ENCODE measurements at regions not wholly inside any gene's neighbourhood (a gene's known extent, or its start where the extent isn't known, plus 50 kb on each side); places are given as distances from the start of the nearest gene placed in this dataset.
"Not testable (repeated sequence)": the region's sequence is repeated elsewhere in the genome, so short reads cannot be mapped to it uniquely, and the experiment has no call there.

DNA sequence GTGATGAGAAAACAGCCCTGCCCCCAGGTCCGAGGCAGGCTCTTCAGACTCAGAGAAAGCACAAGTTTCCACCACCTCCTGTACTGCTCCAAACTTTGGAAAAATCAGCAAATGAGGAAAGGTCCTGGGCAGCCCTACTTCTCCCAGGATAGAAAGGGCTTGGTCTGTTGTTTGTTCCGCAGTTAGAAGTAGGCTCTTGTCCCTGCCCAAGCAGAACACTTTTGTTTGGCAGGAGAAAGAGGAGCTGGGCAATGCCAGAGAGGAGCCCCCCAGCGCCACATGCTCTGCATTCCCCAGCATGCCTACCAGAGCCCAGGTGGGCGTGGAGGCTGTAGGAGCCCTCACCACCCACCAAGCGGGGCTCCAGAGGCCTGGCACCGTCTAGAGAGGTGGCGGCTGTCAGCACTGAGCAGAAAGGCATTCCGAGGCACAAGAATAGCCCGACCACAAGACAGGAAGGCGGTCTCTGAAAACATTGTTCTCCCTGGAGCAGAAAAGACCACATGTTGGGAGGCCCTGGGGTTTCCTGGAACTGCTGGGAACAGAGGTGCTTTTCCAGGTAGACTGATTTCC lies 90.3 kb upstream of the CD82 start:
- Histone ChIP-seq H3K4me1 (ENCODE audit: insufficient read depth, low read length) (no peaks in the 10 kb centered on the region), H4K20me1 (ENCODE audit: insufficient read depth, low read length) (no peaks in the 10 kb centered on the region; the same call in 1 of the 2 replicates), H3K9ac (ENCODE audit: low read depth, low read length) (no peak overlapping the region), H3K9me3 (ENCODE audit: insufficient read depth, low read length, severe bottlenecking) (no peaks in the 10 kb centered on the region), H3K4me2 (ENCODE audit: insufficient read depth, low read length) (no peak overlapping the region), H3K79me2 (ENCODE audit: insufficient read depth, low read length) (no peaks in the 10 kb centered on the region), H3K27ac (ENCODE audit: low read length) (no peak overlapping the region), H3K4me3 (ENCODE audit: low read depth in 1 of 2, low read length in 2 of 2) (no peak overlapping the region), H3K36me3 (ENCODE audit: insufficient read depth, low read length) (no peaks in the 10 kb centered on the region), H2AFZ (ENCODE audit: low read depth, low read length) (no peak overlapping the region), H3K27me3 (ENCODE audit: insufficient read depth, low read length, poor library complexity) (peaks cover 10% of the 10 kb centered on the region)
- DNase-seq: peak; percentile 10
- peak; percentile 33; the same call in 1 of the 3 replicates for ATAC-seq (ENCODE audit: insufficient read depth, low read depth)
- TF ChIP-seq CTCF (IDR thresholded peaks at IDR 0.05; ENCODE audit: borderline replicate concordance, extremely low read depth, low read length, poor library complexity, severe bottlenecking): no peak
- no peak for TF ChIP-seq EZH2 (IDR thresholded peaks at IDR 0.05; ENCODE audit: borderline replicate concordance, low read depth, low read length, severe bottlenecking)

DNA sequence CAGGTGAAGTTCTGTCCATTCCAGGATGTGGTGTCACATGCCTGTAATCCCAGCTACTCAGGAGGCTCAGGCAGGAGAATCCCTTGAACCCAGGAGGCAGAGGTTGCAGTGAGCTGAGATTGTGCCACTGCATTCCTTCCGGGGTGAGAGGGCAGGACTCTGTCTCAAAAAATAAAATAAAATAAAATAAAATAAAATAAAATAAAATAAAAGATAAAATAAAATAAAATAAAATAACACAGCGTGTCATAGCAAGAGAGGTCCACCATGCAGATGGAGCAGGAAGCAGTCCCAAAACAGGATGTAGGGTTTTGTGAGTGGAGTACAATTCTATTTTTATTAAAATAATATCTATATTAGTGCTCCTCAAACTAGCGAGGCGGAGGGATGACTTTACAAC lies 83.1 kb upstream of the CD82 start:
- not testable (repeated sequence) for ATAC-seq (ENCODE audit: insufficient read depth, low read depth); DNase-seq; H3K36me3 ChIP-seq (ENCODE audit: insufficient read depth, low read length); H3K4me1 ChIP-seq (ENCODE audit: insufficient read depth, low read length); H4K20me1 ChIP-seq (ENCODE audit: insufficient read depth, low read length); H3K27ac ChIP-seq (ENCODE audit: low read length); H3K4me3 ChIP-seq (ENCODE audit: low read depth in 1 of 2, low read length in 2 of 2); H3K4me2 ChIP-seq (ENCODE audit: insufficient read depth, low read length); H3K9me3 ChIP-seq (ENCODE audit: insufficient read depth, low read length, severe bottlenecking); H3K9ac ChIP-seq (ENCODE audit: low read depth, low read length); H3K79me2 ChIP-seq (ENCODE audit: insufficient read depth, low read length); H3K27me3 ChIP-seq (ENCODE audit: insufficient read depth, low read length, poor library complexity); H2AFZ ChIP-seq (ENCODE audit: low read depth, low read length)

DNA sequence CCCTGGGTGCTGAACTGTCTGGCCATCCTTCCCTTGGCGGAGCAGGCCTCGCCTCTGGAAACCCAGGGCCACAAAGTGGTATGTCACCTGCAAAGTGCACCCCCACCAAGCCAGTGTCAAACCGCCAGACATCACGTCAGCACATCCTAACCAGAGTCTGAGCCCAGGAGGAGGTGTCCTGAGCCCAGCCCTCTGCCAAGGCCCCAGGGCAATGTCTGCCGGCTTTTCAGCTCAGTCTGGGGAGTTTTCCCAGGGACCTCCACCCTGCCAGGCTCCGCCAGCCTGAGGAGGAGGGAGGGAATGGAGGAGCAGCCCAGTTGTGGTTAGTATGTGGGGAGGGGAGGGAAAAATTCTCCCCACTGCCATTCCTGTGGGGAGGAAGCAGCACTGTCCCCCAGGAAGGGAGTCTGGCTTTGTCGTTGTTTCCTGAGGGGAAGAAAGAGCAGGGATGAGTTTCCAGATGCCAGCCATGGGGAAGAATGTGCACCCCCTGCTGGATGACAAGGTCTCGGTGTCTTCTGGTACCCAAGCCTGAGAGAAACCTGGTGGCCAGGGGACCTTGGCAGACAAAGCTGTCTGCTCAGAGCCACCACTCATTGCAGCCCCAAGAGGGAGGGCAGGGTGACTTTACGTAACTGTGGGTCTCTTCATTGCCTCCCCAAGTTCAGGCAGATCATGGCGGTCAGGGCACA lies 81.4 kb upstream of the CD82 start:
- Histone ChIP-seq H3K27ac (ENCODE audit: low read length) (no peak overlapping the region), H3K9me3 (ENCODE audit: insufficient read depth, low read length, severe bottlenecking) (no peaks in the 10 kb centered on the region), H4K20me1 (ENCODE audit: insufficient read depth, low read length) (no peaks in the 10 kb centered on the region), H2AFZ (ENCODE audit: low read depth, low read length) (no peak overlapping the region), H3K4me2 (ENCODE audit: insufficient read depth, low read length) (no peak overlapping the region), H3K36me3 (ENCODE audit: insufficient read depth, low read length) (no peaks in the 10 kb centered on the region), H3K27me3 (ENCODE audit: insufficient read depth, low read length, poor library complexity) (no peaks in the 10 kb centered on the region), H3K9ac (ENCODE audit: low read depth, low read length) (no peak overlapping the region), H3K4me1 (ENCODE audit: insufficient read depth, low read length) (no peaks in the 10 kb centered on the region), H3K79me2 (ENCODE audit: insufficient read depth, low read length) (no peaks in the 10 kb centered on the region), H3K4me3 (ENCODE audit: low read depth in 1 of 2, low read length in 2 of 2) (no peak overlapping the region)
- TF ChIP-seq EZH2 (IDR thresholded peaks at IDR 0.05; ENCODE audit: borderline replicate concordance, low read depth, low read length, severe bottlenecking) (no peak), CTCF (IDR thresholded peaks at IDR 0.05; ENCODE audit: borderline replicate concordance, extremely low read depth, low read length, poor library complexity, severe bottlenecking) (peak; percentile 36)
- ATAC-seq (ENCODE audit: insufficient read depth, low read depth): no peak
- no peak for DNase-seq

- Histone ChIP-seq H3K36me3 (ENCODE audit: insufficient read depth, low read length) (no peaks in the 10 kb centered on the region), H2AFZ (ENCODE audit: low read depth, low read length) (no peak overlapping the region), H3K4me2 (ENCODE audit: insufficient read depth, low read length) (no peak overlapping the region), H4K20me1 (ENCODE audit: insufficient read depth, low read length) (no peaks in the 10 kb centered on the region), H3K4me1 (ENCODE audit: insufficient read depth, low read length) (no peaks in the 10 kb centered on the region), H3K27me3 (ENCODE audit: insufficient read depth, low read length, poor library complexity) (peaks cover 5% of the 10 kb centered on the region), H3K9ac (ENCODE audit: low read depth, low read length) (no peak overlapping the region), H3K27ac (ENCODE audit: low read length) (no peak overlapping the region), H3K79me2 (ENCODE audit: insufficient read depth, low read length) (no peaks in the 10 kb centered on the region), H3K9me3 (ENCODE audit: insufficient read depth, low read length, severe bottlenecking) (no peaks in the 10 kb centered on the region), H3K4me3 (ENCODE audit: low read depth in 1 of 2, low read length in 2 of 2) (no peak overlapping the region)
- ATAC-seq (ENCODE audit: insufficient read depth, low read depth): no peak
- no peak for DNase-seq
- TF ChIP-seq EZH2 (IDR thresholded peaks at IDR 0.05; ENCODE audit: borderline replicate concordance, low read depth, low read length, severe bottlenecking): no peak
- TF ChIP-seq CTCF (IDR thresholded peaks at IDR 0.05; ENCODE audit: borderline replicate concordance, extremely low read depth, low read length, poor library complexity, severe bottlenecking): no peak
Measured at GRCh38 chr11:44488165-44488965, 77.1 kb upstream of the CD82 start.
